ENCODE measurements at regions not wholly inside any gene's neighbourhood (a gene's known extent, or its start where the extent isn't known, plus 50 kb on each side); places are given as distances from the start of the nearest gene placed in this dataset.
"Not testable (repeated sequence)": the region's sequence is repeated elsewhere in the genome, so short reads cannot be mapped to it uniquely, and the experiment has no call there.

DNA sequence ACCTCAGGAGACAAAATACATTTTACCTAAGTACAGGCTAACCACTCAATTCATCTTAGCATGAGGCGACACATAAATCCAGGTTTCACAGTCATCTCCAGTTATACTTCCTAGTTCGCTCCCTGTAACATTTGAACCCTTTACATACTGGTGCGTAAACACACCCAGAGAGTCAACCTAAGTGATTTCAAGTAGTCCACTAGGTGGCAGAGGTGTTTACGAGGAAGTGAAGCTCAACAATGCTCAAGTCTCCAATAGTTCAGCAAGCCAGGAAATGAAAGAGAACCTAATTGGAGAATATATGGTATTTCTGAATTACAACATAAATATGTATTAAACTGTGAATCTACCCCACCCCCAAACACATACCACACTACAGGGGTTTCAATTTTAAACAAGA, 76.3 kb upstream of the ABCB5 start:
- no peak overlapping the region for H3K4me3 Mint-ChIP-seq
- H3K27ac Mint-ChIP-seq, result no peak overlapping the region
- DNase-seq (ENCODE audit: low spot score in 2 of 2, unreplicated experiment in 2 of 2), result no peak
- TF ChIP-seq, protein P1, sequence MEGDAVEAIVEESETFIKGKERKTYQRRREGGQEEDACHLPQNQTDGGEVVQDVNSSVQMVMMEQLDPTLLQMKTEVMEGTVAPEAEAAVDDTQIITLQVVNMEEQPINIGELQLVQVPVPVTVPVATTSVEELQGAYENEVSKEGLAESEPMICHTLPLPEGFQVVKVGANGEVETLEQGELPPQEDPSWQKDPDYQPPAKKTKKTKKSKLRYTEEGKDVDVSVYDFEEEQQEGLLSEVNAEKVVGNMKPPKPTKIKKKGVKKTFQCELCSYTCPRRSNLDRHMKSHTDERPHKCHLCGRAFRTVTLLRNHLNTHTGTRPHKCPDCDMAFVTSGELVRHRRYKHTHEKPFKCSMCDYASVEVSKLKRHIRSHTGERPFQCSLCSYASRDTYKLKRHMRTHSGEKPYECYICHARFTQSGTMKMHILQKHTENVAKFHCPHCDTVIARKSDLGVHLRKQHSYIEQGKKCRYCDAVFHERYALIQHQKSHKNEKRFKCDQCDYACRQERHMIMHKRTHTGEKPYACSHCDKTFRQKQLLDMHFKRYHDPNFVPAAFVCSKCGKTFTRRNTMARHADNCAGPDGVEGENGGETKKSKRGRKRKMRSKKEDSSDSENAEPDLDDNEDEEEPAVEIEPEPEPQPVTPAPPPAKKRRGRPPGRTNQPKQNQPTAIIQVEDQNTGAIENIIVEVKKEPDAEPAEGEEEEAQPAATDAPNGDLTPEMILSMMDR (IDR thresholded peaks at IDR 0.05; ENCODE audit: unreplicated experiment), result no peak
- H3K36me3 Mint-ChIP-seq, result peaks cover 5% of the 10 kb centered on the region
- H3K27me3 Mint-ChIP-seq (ENCODE audit: low read depth), result no peaks in the 10 kb centered on the region
- H3K9me3 Mint-ChIP-seq, result peaks cover 18% of the 10 kb centered on the region
- H3K4me1 Mint-ChIP-seq, result peaks cover 9% of the 10 kb centered on the region

DNA sequence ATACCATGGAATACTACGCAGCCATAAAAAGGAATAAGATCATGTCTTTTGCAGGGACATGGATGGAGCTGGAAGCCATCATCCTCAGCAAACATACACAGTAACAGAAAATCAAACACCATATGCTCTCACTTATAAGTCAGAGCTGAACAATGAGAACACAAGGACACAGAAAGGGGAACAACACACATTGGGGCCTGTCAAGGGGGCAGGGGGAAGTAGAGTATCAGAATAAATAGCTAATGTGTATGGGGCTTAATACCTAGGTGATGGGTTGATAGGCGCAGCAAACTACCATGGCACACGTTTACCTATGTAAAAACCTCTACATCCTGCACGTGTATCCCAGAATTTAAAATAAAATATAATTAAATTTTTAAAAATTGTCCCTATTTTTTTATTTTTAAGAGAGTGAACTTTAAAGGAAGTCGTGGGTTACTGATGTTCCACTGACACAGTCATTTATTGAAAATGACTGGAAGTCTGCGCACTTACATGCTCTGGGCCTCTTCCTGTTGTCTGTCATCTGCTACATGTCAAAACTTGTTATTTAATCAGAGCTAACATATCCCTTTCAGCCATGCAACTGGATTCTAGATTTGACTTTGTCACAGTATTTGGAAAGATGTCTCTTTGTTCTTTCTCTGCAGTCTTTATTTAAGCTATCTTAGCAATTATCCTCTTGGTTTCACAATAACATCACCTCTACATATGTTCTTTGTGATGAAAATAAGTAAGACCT, 73.7 kb upstream of the ABCB5 start:
- no peak for DNase-seq (ENCODE audit: low spot score in 2 of 2, unreplicated experiment in 2 of 2)
- H3K36me3 Mint-ChIP-seq, result peaks cover 5% of the 10 kb centered on the region
- peaks cover 11% of the 10 kb centered on the region for H3K4me1 Mint-ChIP-seq
- no peak overlapping the region for H3K27ac Mint-ChIP-seq
- no peak overlapping the region for H3K4me3 Mint-ChIP-seq
- peaks cover 18% of the 10 kb centered on the region for H3K9me3 Mint-ChIP-seq
- TF ChIP-seq, protein P1 (IDR thresholded peaks at IDR 0.05; ENCODE audit: unreplicated experiment), result no peak
- no peaks in the 10 kb centered on the region for H3K27me3 Mint-ChIP-seq (ENCODE audit: low read depth)

- Mint-ChIP-seq H3K36me3 (peaks cover 5% of the 10 kb centered on the region), H3K27me3 (ENCODE audit: low read depth) (no peaks in the 10 kb centered on the region), H3K27ac (no peak overlapping the region), H3K4me1 (peaks cover 11% of the 10 kb centered on the region), H3K4me3 (no peak overlapping the region), H3K9me3 (peaks cover 18% of the 10 kb centered on the region)
- no peak for DNase-seq (ENCODE audit: low spot score in 2 of 2, unreplicated experiment in 2 of 2)
- TF ChIP-seq, protein P1 (IDR thresholded peaks at IDR 0.05; ENCODE audit: unreplicated experiment), result no peak
These were observed 72.9 kb upstream of the ABCB5 start for GRCh38 chr7:20542594-20542993.

GRCh38 chr7:20543500-20543899, 72.0 kb upstream of the ABCB5 start:
- Mint-ChIP-seq H3K9me3 (peaks cover 18% of the 10 kb centered on the region), H3K27ac (no peak overlapping the region), H3K4me3 (no peak overlapping the region), H3K27me3 (ENCODE audit: low read depth) (no peaks in the 10 kb centered on the region), H3K36me3 (peaks cover 5% of the 10 kb centered on the region), H3K4me1 (peaks cover 11% of the 10 kb centered on the region)
- TF ChIP-seq, protein P1 (IDR thresholded peaks at IDR 0.05; ENCODE audit: unreplicated experiment), result no peak
- DNase-seq (ENCODE audit: low spot score in 2 of 2, unreplicated experiment in 2 of 2), result no peak

DNA sequence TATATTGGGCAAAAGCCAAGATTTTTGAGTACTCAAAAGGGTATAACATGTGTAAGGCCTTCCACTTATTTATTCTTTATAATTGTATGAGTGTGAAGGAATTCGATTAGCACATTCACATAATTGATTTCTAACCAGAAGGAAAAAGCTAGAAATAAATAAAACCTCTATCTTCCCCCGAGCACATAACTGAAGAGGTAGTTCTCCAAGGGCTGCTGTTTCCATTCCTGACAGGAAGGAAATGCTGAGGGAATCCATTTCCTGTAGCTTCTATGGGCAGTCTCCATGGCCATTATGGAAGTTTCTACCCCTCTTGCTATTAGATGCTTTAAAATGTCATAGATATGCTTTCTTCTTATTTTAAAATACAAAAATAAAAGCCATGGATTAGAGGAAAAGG, 70.5 kb upstream of the ABCB5 start:
- peaks cover 11% of the 10 kb centered on the region for H3K4me1 Mint-ChIP-seq
- no peak for DNase-seq (ENCODE audit: low spot score in 2 of 2, unreplicated experiment in 2 of 2)
- TF ChIP-seq, protein P1 (IDR thresholded peaks at IDR 0.05; ENCODE audit: unreplicated experiment), result no peak
- no peak overlapping the region for H3K4me3 Mint-ChIP-seq
- H3K27me3 Mint-ChIP-seq (ENCODE audit: low read depth), result no peaks in the 10 kb centered on the region
- H3K36me3 Mint-ChIP-seq, result peaks cover 5% of the 10 kb centered on the region
- H3K9me3 Mint-ChIP-seq, result peaks cover 15% of the 10 kb centered on the region
- H3K27ac Mint-ChIP-seq, result no peak overlapping the region

- peaks cover 11% of the 10 kb centered on the region for H3K4me1 Mint-ChIP-seq
- not testable (repeated sequence) for H3K27me3 Mint-ChIP-seq (ENCODE audit: low read depth); H3K9me3 Mint-ChIP-seq; H3K4me3 Mint-ChIP-seq; DNase-seq (ENCODE audit: low spot score in 2 of 2, unreplicated experiment in 2 of 2); H3K27ac Mint-ChIP-seq; H3K36me3 Mint-ChIP-seq
These were observed 68.5 kb upstream of the ABCB5 start for GRCh38 chr7:20546958-20547357.
